K562 (cell line): ENCODE measurements at regions not wholly inside any gene's neighbourhood (a gene's known extent, or its start where the extent isn't known, plus 50 kb on each side); places are given as distances from the start of the nearest gene placed in this dataset.
A peak's percentile ranks its signal among the peaks of the same experiment; 100 is the strongest.

Experiments used
- HNRNPL ChIP-seq: fragments of 200-400 bp; formaldehyde crosslinking; IDR thresholded peaks from 2 replicates; pipeline ENCODE4 v1.6.1; 2017; ENCODE audit warnings: low read depth, mild to moderate bottlenecking, low read length
- MED1 ChIP-seq: sonication (generic); formaldehyde crosslinking; IDR thresholded peaks from 2 replicates; pipeline ENCODE4 v1.8.1; 2023; ENCODE audit warnings: missing genetic modification reagents, borderline replicate concordance
- POU5F1 ChIP-seq: fragments of 150-350 bp; IDR thresholded peaks from 2 replicates; pipeline ENCODE4 v1.6.1; 2014; ENCODE audit warnings: borderline replicate concordance, low read length, low read depth, mild to moderate bottlenecking; ENCODE audit not compliant: partially characterized antibody
- ZNF57 ChIP-seq: fragments of 450-650 bp; formaldehyde crosslinking; IDR thresholded peaks from 2 replicates; pipeline ENCODE4 v1.4.0; 2020; ENCODE audit warnings: mild to moderate bottlenecking, moderate library complexity
- TF ChIP-seq, protein P1 (sequence below): sonication (generic); formaldehyde crosslinking; IDR thresholded peaks from 2 replicates; pipeline ENCODE4 v1.8.0; 2022; ENCODE audit warnings: missing genetic modification reagents, mild to moderate bottlenecking, borderline replicate concordance
- TF ChIP-seq, protein P2 (sequence below): fragments of 250-450 bp; sonication (Bioruptor Pico); IDR thresholded peaks from 2 replicates; pipeline ENCODE4 v1.8.0; 2022; ENCODE audit warnings: inconsistent platforms, mild to moderate bottlenecking, moderate library complexity, borderline replicate concordance
- TF ChIP-seq, protein P3 (sequence below): IDR thresholded peaks from 2 replicates; pipeline ENCODE4 v1.6.1; 2011; ENCODE audit warnings: borderline replicate concordance, low read depth, mild to moderate bottlenecking, moderate library complexity, low read length; ENCODE audit not compliant: insufficient read depth, poor library complexity, severe bottlenecking
- TF ChIP-seq, protein P4 (sequence below): sonication (generic); formaldehyde crosslinking; IDR thresholded peaks from 2 replicates; pipeline ENCODE4 v1.8.0; 2022; ENCODE audit warnings: mild to moderate bottlenecking, missing genetic modification reagents
- TF ChIP-seq, protein P5 (sequence below): IDR thresholded peaks from 2 replicates; pipeline ENCODE4 v1.6.1; 2012; ENCODE audit warnings: low read depth, low read length, improper control_type of control experiment, borderline replicate concordance

DNA sequence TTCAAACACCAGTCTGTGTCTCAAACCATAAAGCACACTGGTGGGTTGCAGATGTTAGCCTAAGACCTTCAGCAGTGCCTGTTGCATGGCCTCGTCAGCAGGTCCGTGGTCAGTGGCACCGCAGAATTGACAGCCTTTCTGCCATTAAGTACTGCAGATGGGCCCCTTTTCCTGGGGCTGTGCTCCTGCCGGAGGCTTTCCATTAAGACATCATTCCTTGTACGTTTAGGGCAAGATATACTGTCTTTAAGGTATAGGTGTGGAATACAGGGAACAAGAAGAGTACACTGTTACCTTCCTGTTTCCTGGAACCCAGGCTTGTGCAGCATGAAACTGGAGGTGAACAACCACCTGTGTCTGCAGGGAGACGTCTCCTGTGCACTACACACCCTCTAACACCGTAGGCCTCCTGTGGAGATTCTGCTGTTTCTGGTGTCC is 67.9 kb upstream of the WDR1 start (continued):
- TF ChIP-seq, protein P1, sequence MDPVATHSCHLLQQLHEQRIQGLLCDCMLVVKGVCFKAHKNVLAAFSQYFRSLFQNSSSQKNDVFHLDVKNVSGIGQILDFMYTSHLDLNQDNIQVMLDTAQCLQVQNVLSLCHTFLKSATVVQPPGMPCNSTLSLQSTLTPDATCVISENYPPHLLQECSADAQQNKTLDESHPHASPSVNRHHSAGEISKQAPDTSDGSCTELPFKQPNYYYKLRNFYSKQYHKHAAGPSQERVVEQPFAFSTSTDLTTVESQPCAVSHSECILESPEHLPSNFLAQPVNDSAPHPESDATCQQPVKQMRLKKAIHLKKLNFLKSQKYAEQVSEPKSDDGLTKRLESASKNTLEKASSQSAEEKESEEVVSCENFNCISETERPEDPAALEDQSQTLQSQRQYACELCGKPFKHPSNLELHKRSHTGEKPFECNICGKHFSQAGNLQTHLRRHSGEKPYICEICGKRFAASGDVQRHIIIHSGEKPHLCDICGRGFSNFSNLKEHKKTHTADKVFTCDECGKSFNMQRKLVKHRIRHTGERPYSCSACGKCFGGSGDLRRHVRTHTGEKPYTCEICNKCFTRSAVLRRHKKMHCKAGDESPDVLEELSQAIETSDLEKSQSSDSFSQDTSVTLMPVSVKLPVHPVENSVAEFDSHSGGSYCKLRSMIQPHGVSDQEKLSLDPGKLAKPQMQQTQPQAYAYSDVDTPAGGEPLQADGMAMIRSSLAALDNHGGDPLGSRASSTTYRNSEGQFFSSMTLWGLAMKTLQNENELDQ (CRISPR knock-in tag): no peak
- TF ChIP-seq POU5F1 (no peak), ZNF57 (no peak), MED1 (0 out of 2 replicates have a peak, but pooled peaks have one; percentile 66), HNRNPL (no peak)
- TF ChIP-seq, protein P2, sequence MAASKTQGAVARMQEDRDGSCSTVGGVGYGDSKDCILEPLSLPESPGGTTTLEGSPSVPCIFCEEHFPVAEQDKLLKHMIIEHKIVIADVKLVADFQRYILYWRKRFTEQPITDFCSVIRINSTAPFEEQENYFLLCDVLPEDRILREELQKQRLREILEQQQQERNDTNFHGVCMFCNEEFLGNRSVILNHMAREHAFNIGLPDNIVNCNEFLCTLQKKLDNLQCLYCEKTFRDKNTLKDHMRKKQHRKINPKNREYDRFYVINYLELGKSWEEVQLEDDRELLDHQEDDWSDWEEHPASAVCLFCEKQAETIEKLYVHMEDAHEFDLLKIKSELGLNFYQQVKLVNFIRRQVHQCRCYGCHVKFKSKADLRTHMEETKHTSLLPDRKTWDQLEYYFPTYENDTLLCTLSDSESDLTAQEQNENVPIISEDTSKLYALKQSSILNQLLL (CRISPR knock-in tag): no peak
- TF ChIP-seq, protein P3, sequence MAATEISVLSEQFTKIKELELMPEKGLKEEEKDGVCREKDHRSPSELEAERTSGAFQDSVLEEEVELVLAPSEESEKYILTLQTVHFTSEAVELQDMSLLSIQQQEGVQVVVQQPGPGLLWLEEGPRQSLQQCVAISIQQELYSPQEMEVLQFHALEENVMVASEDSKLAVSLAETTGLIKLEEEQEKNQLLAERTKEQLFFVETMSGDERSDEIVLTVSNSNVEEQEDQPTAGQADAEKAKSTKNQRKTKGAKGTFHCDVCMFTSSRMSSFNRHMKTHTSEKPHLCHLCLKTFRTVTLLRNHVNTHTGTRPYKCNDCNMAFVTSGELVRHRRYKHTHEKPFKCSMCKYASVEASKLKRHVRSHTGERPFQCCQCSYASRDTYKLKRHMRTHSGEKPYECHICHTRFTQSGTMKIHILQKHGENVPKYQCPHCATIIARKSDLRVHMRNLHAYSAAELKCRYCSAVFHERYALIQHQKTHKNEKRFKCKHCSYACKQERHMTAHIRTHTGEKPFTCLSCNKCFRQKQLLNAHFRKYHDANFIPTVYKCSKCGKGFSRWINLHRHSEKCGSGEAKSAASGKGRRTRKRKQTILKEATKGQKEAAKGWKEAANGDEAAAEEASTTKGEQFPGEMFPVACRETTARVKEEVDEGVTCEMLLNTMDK: no peak
- TF ChIP-seq, protein P4, sequence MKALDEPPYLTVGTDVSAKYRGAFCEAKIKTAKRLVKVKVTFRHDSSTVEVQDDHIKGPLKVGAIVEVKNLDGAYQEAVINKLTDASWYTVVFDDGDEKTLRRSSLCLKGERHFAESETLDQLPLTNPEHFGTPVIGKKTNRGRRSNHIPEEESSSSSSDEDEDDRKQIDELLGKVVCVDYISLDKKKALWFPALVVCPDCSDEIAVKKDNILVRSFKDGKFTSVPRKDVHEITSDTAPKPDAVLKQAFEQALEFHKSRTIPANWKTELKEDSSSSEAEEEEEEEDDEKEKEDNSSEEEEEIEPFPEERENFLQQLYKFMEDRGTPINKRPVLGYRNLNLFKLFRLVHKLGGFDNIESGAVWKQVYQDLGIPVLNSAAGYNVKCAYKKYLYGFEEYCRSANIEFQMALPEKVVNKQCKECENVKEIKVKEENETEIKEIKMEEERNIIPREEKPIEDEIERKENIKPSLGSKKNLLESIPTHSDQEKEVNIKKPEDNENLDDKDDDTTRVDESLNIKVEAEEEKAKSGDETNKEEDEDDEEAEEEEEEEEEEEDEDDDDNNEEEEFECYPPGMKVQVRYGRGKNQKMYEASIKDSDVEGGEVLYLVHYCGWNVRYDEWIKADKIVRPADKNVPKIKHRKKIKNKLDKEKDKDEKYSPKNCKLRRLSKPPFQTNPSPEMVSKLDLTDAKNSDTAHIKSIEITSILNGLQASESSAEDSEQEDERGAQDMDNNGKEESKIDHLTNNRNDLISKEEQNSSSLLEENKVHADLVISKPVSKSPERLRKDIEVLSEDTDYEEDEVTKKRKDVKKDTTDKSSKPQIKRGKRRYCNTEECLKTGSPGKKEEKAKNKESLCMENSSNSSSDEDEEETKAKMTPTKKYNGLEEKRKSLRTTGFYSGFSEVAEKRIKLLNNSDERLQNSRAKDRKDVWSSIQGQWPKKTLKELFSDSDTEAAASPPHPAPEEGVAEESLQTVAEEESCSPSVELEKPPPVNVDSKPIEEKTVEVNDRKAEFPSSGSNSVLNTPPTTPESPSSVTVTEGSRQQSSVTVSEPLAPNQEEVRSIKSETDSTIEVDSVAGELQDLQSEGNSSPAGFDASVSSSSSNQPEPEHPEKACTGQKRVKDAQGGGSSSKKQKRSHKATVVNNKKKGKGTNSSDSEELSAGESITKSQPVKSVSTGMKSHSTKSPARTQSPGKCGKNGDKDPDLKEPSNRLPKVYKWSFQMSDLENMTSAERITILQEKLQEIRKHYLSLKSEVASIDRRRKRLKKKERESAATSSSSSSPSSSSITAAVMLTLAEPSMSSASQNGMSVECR (CRISPR knock-in tag): no peak
- TF ChIP-seq, protein P5, sequence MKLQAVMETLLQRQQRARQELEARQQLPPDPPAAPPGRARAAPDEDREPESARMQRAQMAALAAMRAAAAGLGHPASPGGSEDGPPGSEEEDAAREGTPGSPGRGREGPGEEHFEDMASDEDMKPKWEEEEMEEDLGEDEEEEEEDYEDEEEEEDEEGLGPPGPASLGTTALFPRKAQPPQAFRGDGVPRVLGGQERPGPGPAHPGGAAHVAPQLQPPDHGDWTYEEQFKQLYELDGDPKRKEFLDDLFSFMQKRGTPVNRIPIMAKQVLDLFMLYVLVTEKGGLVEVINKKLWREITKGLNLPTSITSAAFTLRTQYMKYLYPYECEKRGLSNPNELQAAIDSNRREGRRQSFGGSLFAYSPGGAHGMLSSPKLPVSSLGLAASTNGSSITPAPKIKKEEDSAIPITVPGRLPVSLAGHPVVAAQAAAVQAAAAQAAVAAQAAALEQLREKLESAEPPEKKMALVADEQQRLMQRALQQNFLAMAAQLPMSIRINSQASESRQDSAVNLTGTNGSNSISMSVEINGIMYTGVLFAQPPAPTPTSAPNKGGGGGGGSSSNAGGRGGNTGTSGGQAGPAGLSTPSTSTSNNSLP: no peak
